Prostate gland (tissue), 2 donors: ENCODE measurements at regions not wholly inside any gene's neighbourhood (a gene's known extent, or its start where the extent isn't known, plus 50 kb on each side); places are given as distances from the start of the nearest gene placed in this dataset.
"Not testable (repeated sequence)": the region's sequence is repeated elsewhere in the genome, so short reads cannot be mapped to it uniquely, and the experiment has no call there.

ENCODE experiments used
- POLR2A ChIP-seq: fragments of 450-650 bp; IDR thresholded peaks from one replicate; pipeline ENCODE4 v1.6.1; 2016; ENCODE audit warnings: antibody characterized with exemption, mild to moderate bottlenecking
- TF ChIP-seq, protein P1 (sequence below), 4 experiments: fragments of 200-600 bp in 2 of 4; fragments of 450-650 bp in 2 of 4; sonication (generic) in 2 of 4; IDR thresholded peaks; 1 replicate in 3 of 4; 2 replicates in 1 of 4; pipeline ENCODE4 v1.5.1; 2016 to 2019; ENCODE audit warnings: antibody characterized with exemption in 4 of 4, mild to moderate bottlenecking in 2 of 4, moderate library complexity in 2 of 4

GRCh38 chr17:30707724-30708240 lies 116.7 kb downstream of the CRLF3 start:
- TF ChIP-seq, protein P1, sequence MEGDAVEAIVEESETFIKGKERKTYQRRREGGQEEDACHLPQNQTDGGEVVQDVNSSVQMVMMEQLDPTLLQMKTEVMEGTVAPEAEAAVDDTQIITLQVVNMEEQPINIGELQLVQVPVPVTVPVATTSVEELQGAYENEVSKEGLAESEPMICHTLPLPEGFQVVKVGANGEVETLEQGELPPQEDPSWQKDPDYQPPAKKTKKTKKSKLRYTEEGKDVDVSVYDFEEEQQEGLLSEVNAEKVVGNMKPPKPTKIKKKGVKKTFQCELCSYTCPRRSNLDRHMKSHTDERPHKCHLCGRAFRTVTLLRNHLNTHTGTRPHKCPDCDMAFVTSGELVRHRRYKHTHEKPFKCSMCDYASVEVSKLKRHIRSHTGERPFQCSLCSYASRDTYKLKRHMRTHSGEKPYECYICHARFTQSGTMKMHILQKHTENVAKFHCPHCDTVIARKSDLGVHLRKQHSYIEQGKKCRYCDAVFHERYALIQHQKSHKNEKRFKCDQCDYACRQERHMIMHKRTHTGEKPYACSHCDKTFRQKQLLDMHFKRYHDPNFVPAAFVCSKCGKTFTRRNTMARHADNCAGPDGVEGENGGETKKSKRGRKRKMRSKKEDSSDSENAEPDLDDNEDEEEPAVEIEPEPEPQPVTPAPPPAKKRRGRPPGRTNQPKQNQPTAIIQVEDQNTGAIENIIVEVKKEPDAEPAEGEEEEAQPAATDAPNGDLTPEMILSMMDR (IDR thresholded peaks at IDR 0.05) = not testable (repeated sequence)
- TF ChIP-seq POLR2A = not testable (repeated sequence)
